GM19023 (cell line): ENCODE measurements at regions not wholly inside any gene's neighbourhood (a gene's known extent, or its start where the extent isn't known, plus 50 kb on each side); places are given as distances from the start of the nearest gene placed in this dataset.
A peak's percentile ranks its signal among the peaks of the same experiment; 100 is the strongest.

ENCODE experiments used
- ATAC-seq: cut with Tn5 transposase; IDR thresholded peaks from one replicate; pipeline ENCODE4 v1.9.1; 2021; ENCODE audit warnings: mild to moderate bottlenecking, moderate library complexity; ENCODE audit not compliant: unreplicated experiment

GRCh38 chr10:6339891-6340290 is 137.2 kb downstream of the PFKFB3 start:
- ATAC-seq, result no peak

GRCh38 chr10:6342096-6342685 is 139.5 kb downstream of the PFKFB3 start:
- no peak for ATAC-seq

- no peak for ATAC-seq
These were observed 140.7 kb downstream of the PFKFB3 start for GRCh38 chr10:6343305-6344010.

GRCh38 chr10:6345404-6345803 is 142.7 kb downstream of the PFKFB3 start:
- ATAC-seq, result no peak

- ATAC-seq, result no peak
These were observed 143.9 kb downstream of the PFKFB3 start for GRCh38 chr10:6346631-6347030.

DNA sequence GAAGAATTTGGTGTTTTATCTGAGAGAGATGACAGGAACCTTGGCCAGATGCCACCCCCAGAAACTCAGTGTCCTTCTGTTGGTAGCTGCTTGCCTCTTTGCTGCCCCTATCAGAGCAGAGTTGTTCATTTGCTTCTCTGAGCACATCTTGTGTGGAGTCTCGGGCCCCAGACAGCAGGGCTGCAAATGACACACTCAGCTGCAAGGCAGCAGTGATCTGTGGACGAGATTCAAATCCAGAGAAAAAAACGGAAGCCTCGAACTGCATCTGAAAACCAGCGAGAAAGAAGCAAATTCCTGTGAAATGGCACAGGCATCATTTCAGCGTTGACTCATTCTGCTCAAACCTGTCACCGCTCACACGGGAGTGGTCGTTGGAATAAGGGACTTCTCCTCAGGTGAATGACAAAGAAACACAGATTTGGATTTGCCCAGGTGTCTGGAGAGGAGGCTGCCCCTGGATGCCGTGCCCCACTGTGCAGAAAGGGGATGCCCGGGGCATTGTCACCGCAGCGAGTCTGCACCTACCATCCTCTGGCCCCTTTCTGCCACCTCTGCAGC is 144.7 kb downstream of the PFKFB3 start:
- peak; percentile 18 for ATAC-seq

DNA sequence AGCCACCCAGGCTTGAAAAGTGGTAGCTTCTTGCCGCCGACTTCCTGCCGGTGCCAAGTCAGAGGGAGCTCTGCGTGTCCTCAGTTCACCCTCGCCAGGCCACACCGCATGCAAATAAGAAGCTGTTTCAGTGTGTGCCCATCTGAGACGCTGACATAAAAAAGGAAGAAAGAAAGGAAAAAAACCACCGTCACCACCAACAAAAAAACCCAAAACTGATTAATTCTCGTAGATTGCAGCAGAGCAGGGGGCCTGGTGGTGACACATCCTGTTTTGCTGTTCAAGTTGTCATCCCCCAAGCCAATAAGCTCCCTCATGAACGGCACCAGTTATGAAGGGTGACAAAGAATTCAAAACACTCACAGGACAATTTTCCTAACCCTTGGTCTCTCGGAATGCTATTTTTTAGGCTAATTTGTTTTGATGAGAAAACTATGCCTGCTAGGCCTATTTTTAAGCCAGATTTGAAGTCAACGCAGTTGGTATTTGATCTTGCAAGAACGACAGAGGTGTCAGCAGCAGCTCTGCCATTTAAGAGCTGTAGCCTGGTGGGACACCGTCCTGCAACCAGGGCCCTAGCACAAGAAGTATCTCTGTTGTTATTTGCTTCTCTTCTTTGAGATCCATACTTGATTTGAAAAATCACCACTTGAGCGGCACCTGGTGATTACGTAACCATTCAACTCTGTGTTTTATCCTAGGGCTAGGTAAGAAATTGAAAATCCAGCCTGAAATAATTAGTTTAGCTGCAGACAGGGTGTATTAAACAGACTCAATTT is 145.6 kb downstream of the PFKFB3 start:
- peak; percentile 93 for ATAC-seq

DNA sequence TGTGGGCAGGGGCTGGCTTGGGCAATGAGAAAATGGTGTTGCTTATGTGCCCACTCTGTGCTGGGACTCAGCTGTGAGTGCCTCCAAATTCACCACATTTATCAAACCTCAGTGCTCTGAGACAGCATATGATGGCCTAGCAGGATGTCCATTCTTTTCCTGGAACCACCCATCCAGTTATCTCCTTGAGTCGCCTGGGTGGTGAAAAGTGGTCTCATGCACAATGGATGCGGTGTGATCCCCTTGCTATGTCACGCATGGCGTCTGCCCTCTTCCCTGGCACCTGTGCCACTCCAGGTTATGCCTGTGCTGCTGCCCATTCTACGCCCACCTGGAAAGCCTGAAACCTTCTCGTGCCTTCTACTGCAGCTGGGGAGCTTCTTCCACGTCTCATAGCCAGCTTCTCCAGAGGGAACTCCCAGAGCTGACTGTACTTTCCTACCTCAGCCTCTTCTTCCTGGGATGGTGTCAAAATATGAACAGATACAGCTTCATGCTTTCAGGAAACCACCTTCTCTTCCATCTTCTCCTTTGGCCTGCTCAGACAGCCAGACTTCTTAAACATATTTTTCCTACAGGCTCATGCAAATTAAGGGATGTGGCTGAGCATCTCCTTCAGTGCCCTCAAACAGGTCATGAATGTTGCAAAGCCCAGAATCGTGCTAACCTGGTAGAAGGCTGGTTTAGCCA is 147.3 kb downstream of the PFKFB3 start:
- ATAC-seq, result no peak

DNA sequence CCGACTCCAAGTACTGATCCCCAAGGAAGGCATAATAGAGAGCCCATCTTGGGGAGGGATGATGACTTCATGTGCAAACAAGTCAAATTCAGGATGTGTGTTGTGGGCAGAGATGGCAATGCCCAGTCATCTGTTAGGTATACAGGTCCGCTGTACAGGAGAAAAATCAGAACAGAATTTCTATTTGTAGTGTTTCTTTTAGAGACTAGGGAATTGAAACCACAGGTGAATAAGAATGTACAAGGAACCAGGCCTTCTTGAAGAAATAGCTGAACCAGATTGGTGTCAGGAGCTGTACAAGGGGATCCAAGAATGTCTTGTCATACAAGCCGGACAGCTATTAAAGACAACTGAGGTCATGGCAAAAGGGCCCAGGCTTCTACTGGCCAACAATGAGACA is 147.9 kb downstream of the PFKFB3 start:
- no peak for ATAC-seq

- ATAC-seq, result no peak
These were observed 148.8 kb downstream of the PFKFB3 start for GRCh38 chr10:6351495-6351894.

DNA sequence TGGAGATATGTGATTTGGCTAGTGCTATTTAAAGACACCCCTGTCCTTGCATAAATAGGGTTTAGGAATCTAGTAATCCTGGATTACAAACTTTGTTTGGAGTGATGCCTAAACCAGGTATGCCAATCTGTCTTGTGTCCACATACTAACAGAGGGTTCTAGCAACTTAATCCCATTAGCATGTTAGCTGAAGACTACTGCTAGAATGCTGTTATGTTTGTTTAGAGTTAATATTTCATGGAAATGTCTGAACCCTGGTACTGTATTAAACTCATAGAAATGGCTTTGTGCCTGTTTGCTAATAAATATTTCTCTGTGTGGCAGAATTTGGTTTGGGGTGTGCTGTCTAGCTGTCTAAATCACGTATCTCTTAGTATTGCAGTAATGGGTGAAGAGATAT is 150.8 kb downstream of the PFKFB3 start:
- no peak for ATAC-seq

DNA sequence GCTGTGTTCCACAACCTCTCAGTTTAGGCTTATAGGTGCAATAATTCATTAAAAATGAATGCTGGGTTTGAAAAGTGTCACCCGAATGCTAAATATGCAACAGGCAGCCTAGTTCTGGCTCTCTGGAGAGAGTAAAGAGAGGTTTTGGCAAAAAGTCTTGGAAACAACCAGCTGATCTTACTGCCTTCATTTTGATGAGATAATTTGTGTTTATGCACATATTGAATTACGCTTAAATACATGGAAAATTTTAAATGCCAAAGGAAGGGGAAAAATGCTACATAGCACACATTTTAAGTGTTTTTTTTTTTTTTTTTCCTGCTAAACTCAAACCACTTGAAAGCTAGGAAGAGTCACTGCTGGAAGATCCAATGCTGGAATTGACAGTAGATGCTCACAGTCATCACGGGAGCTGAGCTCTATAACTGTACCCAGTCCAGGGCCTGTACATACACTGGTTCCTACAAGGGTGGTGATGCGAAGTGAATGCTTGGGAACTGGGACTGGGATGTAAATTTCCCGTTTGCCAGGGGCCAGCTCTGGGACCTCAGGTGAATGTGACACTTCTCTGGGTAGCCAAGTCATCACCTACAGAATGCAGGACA is 151.5 kb downstream of the PFKFB3 start:
- ATAC-seq, result no peak

DNA sequence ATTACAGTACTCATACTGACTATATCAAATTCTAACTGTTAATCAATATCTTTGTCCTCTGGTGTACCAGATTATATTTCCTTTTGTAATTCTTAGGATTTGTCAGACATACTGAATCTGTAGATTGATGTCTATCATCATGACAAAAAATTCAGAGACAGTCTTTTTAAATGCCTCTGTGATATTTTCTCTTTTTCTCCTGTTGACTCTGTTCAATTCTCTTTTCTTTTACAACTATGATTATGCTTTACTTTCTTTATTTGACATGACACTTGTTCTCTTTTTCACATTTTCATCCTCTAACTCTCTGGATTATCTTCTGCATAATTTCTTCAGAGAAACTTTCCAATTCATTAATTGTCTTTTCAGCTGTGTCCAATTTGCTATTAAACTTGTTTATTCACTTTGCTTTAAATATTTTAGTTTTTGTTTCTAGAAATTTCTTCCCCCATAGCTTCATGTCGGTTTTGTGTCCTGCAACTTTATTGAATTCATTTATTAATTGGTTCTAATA is 153.6 kb downstream of the PFKFB3 start:
- no peak for ATAC-seq

DNA sequence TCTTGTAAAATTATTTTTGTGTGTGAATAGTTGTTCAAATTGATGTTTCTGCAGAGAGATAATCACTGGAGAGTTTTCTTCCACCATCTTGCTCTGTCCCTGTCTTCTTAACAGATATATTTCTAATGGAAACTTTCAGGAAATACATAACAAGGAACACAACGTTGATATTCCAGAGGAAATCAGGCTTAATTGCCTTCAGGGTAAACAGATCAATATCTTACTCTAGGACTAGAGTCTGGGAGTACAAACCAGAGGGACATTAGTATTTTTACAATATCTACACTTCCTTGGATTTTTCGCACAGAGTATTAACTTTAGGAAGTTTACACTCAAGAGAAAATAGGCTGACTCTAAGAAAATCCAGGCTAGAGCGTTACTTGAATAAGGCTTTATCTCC is 159.1 kb downstream of the PFKFB3 start:
- no peak for ATAC-seq

DNA sequence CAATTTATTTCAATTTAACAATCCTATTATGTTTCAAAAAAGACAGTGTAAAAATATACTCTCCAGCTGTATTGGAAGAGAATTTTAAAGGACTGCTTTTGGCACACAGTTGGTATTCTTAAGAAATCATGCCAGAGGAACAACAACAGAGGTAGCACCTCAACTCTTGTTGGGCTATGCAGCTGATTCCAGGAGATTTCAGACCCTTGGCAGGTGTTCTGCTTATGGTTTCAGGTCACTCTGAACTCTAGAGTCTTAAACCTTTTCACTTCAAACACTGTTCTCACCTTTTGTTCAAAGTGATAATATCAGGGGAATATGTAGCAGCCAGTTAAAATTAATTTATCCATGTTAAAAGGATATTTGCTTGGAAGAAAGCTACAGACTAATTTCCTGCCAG is 160.1 kb downstream of the PFKFB3 start:
- no peak for ATAC-seq

DNA sequence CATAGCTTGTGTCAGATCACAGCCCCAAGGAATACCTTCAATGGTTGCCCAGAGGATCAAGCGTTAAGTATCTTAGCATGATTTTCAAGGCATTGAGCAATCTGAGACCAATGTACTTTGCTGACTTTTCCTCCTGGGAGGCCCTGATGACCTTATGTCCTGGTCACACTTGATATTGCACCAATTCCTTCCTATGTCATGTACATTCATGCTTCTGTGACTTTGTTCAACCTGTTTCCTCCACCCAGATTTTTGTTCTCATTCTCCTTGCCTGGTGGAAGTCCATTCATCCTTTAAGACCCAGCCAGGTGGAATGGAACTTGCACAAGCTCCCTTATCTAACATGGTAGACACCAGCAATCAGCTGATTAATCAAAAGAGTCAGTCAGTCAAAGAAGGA is 160.8 kb downstream of the PFKFB3 start:
- ATAC-seq, result no peak

DNA sequence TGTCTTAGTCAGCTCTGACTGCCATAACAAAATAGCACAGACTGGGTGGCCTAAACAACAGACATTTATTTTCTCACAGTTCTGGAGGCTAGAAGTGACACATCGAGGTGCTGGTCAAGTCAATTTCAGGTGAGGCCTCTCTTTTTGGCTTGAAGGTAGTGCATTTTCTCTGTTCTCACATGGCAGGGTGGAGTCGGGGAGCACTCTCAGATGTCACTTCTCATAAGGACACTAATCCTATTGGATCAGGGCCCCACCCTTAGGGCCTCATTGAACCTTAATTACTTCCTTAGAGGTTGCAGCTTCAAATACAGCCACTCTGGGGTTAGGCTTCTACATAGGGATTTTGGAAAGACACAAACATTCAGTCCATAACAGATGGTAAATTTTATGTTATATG is 161.6 kb downstream of the PFKFB3 start:
- ATAC-seq, result no peak

DNA sequence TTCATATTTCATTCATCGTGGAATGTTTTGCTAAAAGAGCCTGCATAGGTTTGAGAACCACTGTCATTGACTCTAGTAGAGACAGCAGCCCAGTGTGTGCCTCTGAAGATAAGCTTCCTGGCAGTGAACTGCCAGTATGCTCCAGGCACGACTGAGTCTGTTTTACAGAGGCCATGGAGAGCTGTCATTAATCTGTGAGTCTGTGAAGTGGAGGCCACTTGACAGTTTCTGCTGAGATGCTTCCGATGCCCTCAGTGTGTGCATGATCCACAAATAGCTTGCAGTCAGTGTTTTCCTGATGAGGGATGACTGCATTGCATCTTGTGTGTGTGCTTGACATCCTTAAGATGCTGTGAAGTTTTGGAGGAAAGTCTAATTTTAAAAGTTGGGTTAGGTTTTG is 162.2 kb downstream of the PFKFB3 start:
- ATAC-seq, result no peak

DNA sequence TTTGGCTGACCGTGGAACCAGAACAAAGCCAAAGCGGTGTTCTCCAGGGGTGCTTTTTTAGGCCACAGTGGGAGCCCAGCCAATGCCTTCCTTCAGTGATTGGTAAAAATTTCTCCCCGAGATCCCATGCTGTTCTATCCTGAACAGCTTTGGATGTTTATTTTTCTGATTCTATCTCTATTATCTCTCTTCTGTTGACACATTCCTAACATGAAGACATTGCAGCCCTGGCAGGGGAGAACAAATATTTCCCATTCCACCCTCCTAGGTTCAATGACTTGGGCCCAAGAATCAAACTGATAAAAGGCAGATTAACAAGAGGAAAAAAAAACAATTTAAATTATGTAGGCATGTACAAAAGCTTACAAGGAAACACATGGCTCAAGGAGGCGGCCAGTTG is 162.7 kb downstream of the PFKFB3 start:
- ATAC-seq, result no peak
